GM12878 (cell line): ENCODE measurements at regions not wholly inside any gene's neighbourhood (a gene's known extent, or its start where the extent isn't known, plus 50 kb on each side); places are given as distances from the start of the nearest gene placed in this dataset.

Experiments
- ATAC-seq: fragments of 200-7000 bp; cut with Tn5 transposase; 3 replicates; pipeline ENCODE4 v1.9.1; 2020; ENCODE audit warnings: mild to moderate bottlenecking, moderate library complexity
- BruUV-seq: library from RNA; stranded (reverse); fragments of 400-500 nt; replicated peaks from 2 replicates; lab custom pipeline; 2021; lab: Mats Ljungman, UMichigan
- CTCF ChIA-PET: fragments of 300-600 bp; sonication (Branson Sonifier 250); formaldehyde crosslinking; extraction: SDS; loops from one replicate; lab custom pipeline; 2021; ENCODE audit warnings: inconsistent platforms; lab: Yijun Ruan, JAX
- POLR2A ChIA-PET: fragments of 350-600 bp; formaldehyde crosslinking; extraction: SDS; loops from one replicate; lab custom pipeline; 2021; ENCODE audit warnings: inconsistent platforms; lab: Charles Lee
- RAD21 ChIA-PET: fragments of 300-600 bp; sonication (Branson Sonifier 250); formaldehyde crosslinking; loops from one replicate; lab custom pipeline; 2023; ENCODE audit warnings: antibody characterized with exemption; ENCODE audit not compliant: unreplicated experiment; lab: Charles Lee
- SMC1A ChIA-PET: fragments of 300-600 bp; sonication (Branson Sonifier 250); formaldehyde crosslinking; loops from one replicate; lab custom pipeline; 2023; ENCODE audit not compliant: unreplicated experiment, uncharacterized antibody; lab: Charles Lee
- DNase-seq: peaks from one replicate; pipeline ENCODE4 v3.0.0-alpha.2; 2011; ENCODE audit warnings: low read depth, low spot score
- FAIRE-seq: peaks from 3 replicates; lab custom pipeline; 2011; peaks lifted over from hg19 to GRCh38; lab: Jason Lieb, UNC
- H2AFZ ChIP-seq: 2 replicates; pipeline ENCODE4 v1.6.0; 2011; ENCODE audit warnings: low read depth, low read length, control low read depth; ENCODE audit not compliant: control insufficient read depth
- H3K27ac ChIP-seq: 2 replicates; pipeline ENCODE4 v1.5.1; 2011; ENCODE audit warnings: control low read depth; ENCODE audit not compliant: control insufficient read depth, insufficient read depth
- H3K27me3 ChIP-seq, 2 experiments: replicated peaks in 1 of 2; 2 replicates each; pipeline versions ENCODE4 v1.6.0 to v1.6.1; 2011; ENCODE audit warnings: low read length in 1 of 2; ENCODE audit not compliant: control insufficient read depth in 2 of 2, insufficient read depth in 2 of 2
- H3K36me3 ChIP-seq, 2 experiments: 2 replicates each; pipeline ENCODE4 v1.5.1; 2011; ENCODE audit warnings: low read length in 1 of 2; ENCODE audit not compliant: control insufficient read depth in 2 of 2, insufficient read depth in 2 of 2
- H3K4me1 ChIP-seq: 2 replicates; pipeline ENCODE4 v1.6.1; 2011; ENCODE audit warnings: mild to moderate bottlenecking, low read length, moderate library complexity, mixed read lengths; ENCODE audit not compliant: control insufficient read depth, insufficient read depth
- H3K4me2 ChIP-seq: 2 replicates; pipeline ENCODE4 v1.6.0; 2011; ENCODE audit warnings: control low read depth; ENCODE audit not compliant: control insufficient read depth, insufficient read depth
- H3K4me3 ChIP-seq: fragments of 200-600 bp; sonication (generic); 2 replicates; pipeline ENCODE4 v1.5.1; 2016
- H3K79me2 ChIP-seq: 2 replicates; pipeline ENCODE4 v1.6.0; 2011; ENCODE audit warnings: low read length; ENCODE audit not compliant: control insufficient read depth, insufficient read depth
- H3K9ac ChIP-seq: 2 replicates; pipeline ENCODE4 v1.8.0; 2011; ENCODE audit warnings: low read length, control low read depth, mixed read lengths; ENCODE audit not compliant: control insufficient read depth, insufficient read depth
- H3K9me3 ChIP-seq: replicated peaks from 3 replicates; pipeline ENCODE4 v1.5.1; 2011; ENCODE audit warnings: mild to moderate bottlenecking, low read length; ENCODE audit not compliant: control insufficient read depth, insufficient read depth
- H4K20me1 ChIP-seq: 2 replicates; pipeline ENCODE4 v1.6.0; 2011; ENCODE audit not compliant: control insufficient read depth, insufficient read depth
- ASH2L ChIP-seq: fragments of 300-600, 200-600 bp; sonication (generic); IDR thresholded peaks from 2 replicates; pipeline ENCODE4 v1.6.1; 2017; ENCODE audit warnings: low read depth, mild to moderate bottlenecking, borderline replicate concordance
- BCL11A ChIP-seq: IDR thresholded peaks from 2 replicates; pipeline ENCODE4 v1.6.1; 2011; ENCODE audit warnings: low read depth, low read length
- BRCA1 ChIP-seq: IDR thresholded peaks from 2 replicates; pipeline ENCODE4 v1.6.1; 2011; ENCODE audit warnings: low read depth, low read length, improper control_type of control experiment
- GABPA ChIP-seq: IDR thresholded peaks from 2 replicates; pipeline ENCODE4 v1.6.1; 2014; ENCODE audit warnings: antibody characterized with exemption, low read depth, mild to moderate bottlenecking, inconsistent platforms
- IKZF1 ChIP-seq: fragments of 450-650 bp; conservative IDR thresholded peaks from 2 replicates; pipeline ENCODE4 v1.6.1; 2017; ENCODE audit warnings: antibody characterized with exemption, mild to moderate bottlenecking
- KAT2A ChIP-seq: conservative IDR thresholded peaks from 2 replicates; pipeline ENCODE4 v1.6.1; 2011; ENCODE audit warnings: low read depth, low read length; ENCODE audit not compliant: control insufficient read depth
- KDM1A ChIP-seq: fragments of 200-600 bp; sonication (generic); IDR thresholded peaks from 2 replicates; pipeline ENCODE4 v1.6.1; 2016; ENCODE audit warnings: borderline replicate concordance
- KLF5 ChIP-seq: fragments of 450-650 bp; IDR thresholded peaks from 2 replicates; pipeline ENCODE4 v1.6.1; 2014; ENCODE audit warnings: mild to moderate bottlenecking; ENCODE audit not compliant: partially characterized antibody
- LARP7 ChIP-seq: fragments of 450-650 bp; IDR thresholded peaks from 2 replicates; pipeline ENCODE4 v1.6.1; 2017; ENCODE audit warnings: mild to moderate bottlenecking
- SMAD1 ChIP-seq: fragments of 450-650 bp; IDR thresholded peaks from 2 replicates; pipeline ENCODE4 v1.6.1; 2018; ENCODE audit warnings: mild to moderate bottlenecking, low read depth; ENCODE audit not compliant: partially characterized antibody
- SMAD5 ChIP-seq: IDR thresholded peaks from 2 replicates; pipeline ENCODE4 v1.6.1; 2016; ENCODE audit warnings: antibody characterized with exemption, low read depth
- STAT3 ChIP-seq: IDR thresholded peaks from 2 replicates; pipeline ENCODE4 v1.6.1; 2011; ENCODE audit warnings: low read depth, low read length, improper control_type of control experiment
- WGBS: methylation state at CpG from one replicate; pipeline ENCODE4 v1.1.6; 2016; ENCODE audit warnings: low lambda C conversion rate; ENCODE audit not compliant: insufficient replicate concordance, insufficient coverage; ENCODE audit errors: missing lambda C conversion rate; 5-methylcytosine and 5-hydroxymethylcytosine counted together
- in situ Hi-C: fragments of 300-500 bp; cut with MboI; formaldehyde crosslinking; loops from 9 replicates; pipeline ENCODE4 v1.14.3; 2018; ENCODE audit warnings: mixed read lengths
- intact Hi-C: fragments of 100-400 bp; cut with micrococcal nuclease; formaldehyde crosslinking; loops from one replicate; pipeline ENCODE4 v1.14.2; 2022; ENCODE audit not compliant: unreplicated experiment
- TF ChIP-seq, protein P1 (sequence below): fragments of 450-650 bp; IDR thresholded peaks from 2 replicates; pipeline ENCODE4 v1.6.1; 2018; ENCODE audit warnings: borderline replicate concordance, mild to moderate bottlenecking; ENCODE audit not compliant: partially characterized antibody
- TF ChIP-seq, protein P2 (sequence below): fragments of 450-650 bp; IDR thresholded peaks from 2 replicates; pipeline ENCODE4 v1.6.1; 2017; ENCODE audit warnings: mild to moderate bottlenecking

DNA sequence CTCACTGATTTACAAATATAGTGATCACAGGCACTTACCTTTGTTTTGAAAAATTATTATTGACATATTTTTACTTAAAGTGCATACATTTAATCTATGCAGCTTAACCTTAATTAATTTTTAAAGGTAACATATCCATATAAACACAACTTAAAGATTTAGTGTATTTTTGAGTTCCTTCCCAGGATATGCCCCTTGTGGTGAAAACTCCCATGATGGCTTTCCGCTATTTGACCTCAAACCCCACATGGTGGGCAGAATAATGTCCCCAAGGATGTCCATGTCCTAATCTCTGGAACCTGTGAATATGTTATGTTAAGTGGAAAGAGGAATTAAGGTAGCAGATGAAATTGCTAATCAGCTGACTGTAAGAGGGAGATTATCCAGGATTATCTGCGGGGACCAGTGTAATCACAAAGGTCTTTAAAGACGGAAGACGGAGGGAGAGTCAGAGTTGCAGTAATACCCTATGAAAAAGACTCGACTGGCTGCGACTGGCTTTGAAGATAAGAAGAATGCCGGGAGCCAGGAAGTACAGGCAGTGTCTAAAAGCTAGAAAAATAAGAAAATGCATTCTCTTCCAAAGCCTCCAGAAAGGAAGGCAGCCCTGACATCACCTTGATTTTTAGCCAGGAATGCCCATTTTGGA, 193.9 kb downstream of the ICE1 start:
- H3K27me3 ChIP-seq = no peaks in the 10 kb centered on the region
- no peaks in the 10 kb centered on the region for H3K79me2 ChIP-seq
- intact Hi-C loops (no loop called here), in situ Hi-C loops (no loop called here)
- SMC1A ChIA-PET = interaction anchor here (1.2 kb wide), 1 partner anchor 42 kb away, joined by 5 read pairs; no protein-coding TSS in a partner anchor
- TF ChIP-seq LARP7 = no peak
- no peak for TF ChIP-seq BRCA1
- peaks cover 3% of the 10 kb centered on the region; the same call in 1 of the 2 replicates for H3K4me1 ChIP-seq
- ATAC-seq (no peak), DNase-seq (no peak), FAIRE-seq (no peak)
- no peak overlapping the region for H3K9ac ChIP-seq
- H2AFZ ChIP-seq = no peak overlapping the region
- H3K4me3 ChIP-seq = no peak overlapping the region
- no TSS peak for BruUV-seq
- H3K36me3 ChIP-seq = no peaks in the 10 kb centered on the region
- H4K20me1 ChIP-seq = no peaks in the 10 kb centered on the region
- RAD21 ChIA-PET = interaction anchor here (0.6 kb wide), 1 partner anchor 108 kb away, joined by 3 read pairs; no protein-coding TSS in a partner anchor
- no peak overlapping the region for H3K27ac ChIP-seq
- 48% methylated on average over 7 of the region's 7 CpGs for WGBS
- no peak overlapping the region for H3K4me2 ChIP-seq
- POLR2A ChIA-PET = no interaction called here
- CTCF ChIA-PET = no interaction called here
- H3K9me3 ChIP-seq = no peaks in the 10 kb centered on the region

DNA sequence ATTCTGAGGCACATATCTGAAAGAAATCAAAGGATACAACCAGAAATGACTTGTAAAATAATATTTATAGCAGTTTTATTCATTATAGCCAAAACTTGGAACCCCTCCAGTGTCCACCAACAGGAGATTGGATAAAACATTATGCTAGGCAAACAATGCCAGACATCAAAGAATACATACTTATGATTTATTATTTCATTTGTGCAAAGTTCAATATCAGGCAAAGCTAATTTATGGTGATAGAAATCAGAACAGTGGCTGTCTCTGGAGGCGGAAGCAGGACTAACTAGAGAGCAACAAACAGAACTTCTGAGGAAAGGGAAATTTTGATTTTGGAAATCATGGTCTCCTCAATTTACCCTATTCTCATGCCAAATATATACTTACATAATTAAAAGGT, 193.1 kb downstream of the ICE1 start:
- CTCF ChIA-PET = no interaction called here
- FAIRE-seq (no peak), ATAC-seq (no peak), DNase-seq (no peak)
- H2AFZ ChIP-seq = no peak overlapping the region
- BruUV-seq = no TSS peak
- no peak overlapping the region for H3K9ac ChIP-seq
- RAD21 ChIA-PET = interaction anchor here (0.6 kb wide), 1 partner anchor 109 kb away, joined by 3 read pairs; no protein-coding TSS in a partner anchor
- no peaks in the 10 kb centered on the region for H3K9me3 ChIP-seq
- no peaks in the 10 kb centered on the region for H3K36me3 ChIP-seq
- H3K27ac ChIP-seq = no peak overlapping the region
- peaks cover 3% of the 10 kb centered on the region; the same call in 1 of the 2 replicates for H3K4me1 ChIP-seq
- H3K4me2 ChIP-seq = no peak overlapping the region
- intact Hi-C loops = no loop called here
- no peaks in the 10 kb centered on the region for H4K20me1 ChIP-seq
- WGBS = 45% methylated on average over 1 of the region's 1 CpG
- POLR2A ChIA-PET = no interaction called here
- no peaks in the 10 kb centered on the region for H3K27me3 ChIP-seq
- no peaks in the 10 kb centered on the region for H3K79me2 ChIP-seq
- in situ Hi-C loops = no loop called here
- SMC1A ChIA-PET = interaction anchor here (1.2 kb wide), 1 partner anchor 42 kb away, joined by 5 read pairs; no protein-coding TSS in a partner anchor
- no peak overlapping the region for H3K4me3 ChIP-seq
- no peak for TF ChIP-seq BRCA1
- TF ChIP-seq, protein P1, sequence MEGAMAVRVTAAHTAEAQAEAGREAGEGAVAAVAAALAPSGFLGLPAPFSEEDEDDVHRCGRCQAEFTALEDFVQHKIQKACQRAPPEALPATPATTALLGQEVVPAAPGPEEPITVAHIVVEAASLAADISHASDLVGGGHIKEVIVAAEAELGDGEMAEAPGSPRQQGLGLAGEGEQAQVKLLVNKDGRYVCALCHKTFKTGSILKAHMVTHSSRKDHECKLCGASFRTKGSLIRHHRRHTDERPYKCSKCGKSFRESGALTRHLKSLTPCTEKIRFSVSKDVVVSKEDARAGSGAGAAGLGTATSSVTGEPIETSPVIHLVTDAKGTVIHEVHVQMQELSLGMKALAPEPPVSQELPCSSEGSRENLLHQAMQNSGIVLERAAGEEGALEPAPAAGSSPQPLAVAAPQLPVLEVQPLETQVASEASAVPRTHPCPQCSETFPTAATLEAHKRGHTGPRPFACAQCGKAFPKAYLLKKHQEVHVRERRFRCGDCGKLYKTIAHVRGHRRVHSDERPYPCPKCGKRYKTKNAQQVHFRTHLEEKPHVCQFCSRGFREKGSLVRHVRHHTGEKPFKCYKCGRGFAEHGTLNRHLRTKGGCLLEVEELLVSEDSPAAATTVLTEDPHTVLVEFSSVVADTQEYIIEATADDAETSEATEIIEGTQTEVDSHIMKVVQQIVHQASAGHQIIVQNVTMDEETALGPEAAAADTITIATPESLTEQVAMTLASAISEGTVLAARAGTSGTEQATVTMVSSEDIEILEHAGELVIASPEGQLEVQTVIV = no peak
- no peak for TF ChIP-seq KLF5
- TF ChIP-seq BCL11A = no peak
- no peak for TF ChIP-seq KDM1A
- TF ChIP-seq SMAD1 = no peak
- no peak for TF ChIP-seq STAT3
- no peak for TF ChIP-seq IKZF1
- TF ChIP-seq SMAD5 = no peak
- TF ChIP-seq, protein P2, sequence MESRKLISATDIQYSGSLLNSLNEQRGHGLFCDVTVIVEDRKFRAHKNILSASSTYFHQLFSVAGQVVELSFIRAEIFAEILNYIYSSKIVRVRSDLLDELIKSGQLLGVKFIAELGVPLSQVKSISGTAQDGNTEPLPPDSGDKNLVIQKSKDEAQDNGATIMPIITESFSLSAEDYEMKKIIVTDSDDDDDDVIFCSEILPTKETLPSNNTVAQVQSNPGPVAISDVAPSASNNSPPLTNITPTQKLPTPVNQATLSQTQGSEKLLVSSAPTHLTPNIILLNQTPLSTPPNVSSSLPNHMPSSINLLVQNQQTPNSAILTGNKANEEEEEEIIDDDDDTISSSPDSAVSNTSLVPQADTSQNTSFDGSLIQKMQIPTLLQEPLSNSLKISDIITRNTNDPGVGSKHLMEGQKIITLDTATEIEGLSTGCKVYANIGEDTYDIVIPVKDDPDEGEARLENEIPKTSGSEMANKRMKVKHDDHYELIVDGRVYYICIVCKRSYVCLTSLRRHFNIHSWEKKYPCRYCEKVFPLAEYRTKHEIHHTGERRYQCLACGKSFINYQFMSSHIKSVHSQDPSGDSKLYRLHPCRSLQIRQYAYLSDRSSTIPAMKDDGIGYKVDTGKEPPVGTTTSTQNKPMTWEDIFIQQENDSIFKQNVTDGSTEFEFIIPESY = no peak
- TF ChIP-seq KAT2A = no peak
- no peak for TF ChIP-seq GABPA
- no peak for TF ChIP-seq ASH2L
